GM18520 (cell line): ENCODE measurements at regions not wholly inside any gene's neighbourhood (a gene's known extent, or its start where the extent isn't known, plus 50 kb on each side); places are given as distances from the start of the nearest gene placed in this dataset.

Experiments used
- ATAC-seq: cut with Tn5 transposase; IDR thresholded peaks from one replicate; pipeline ENCODE4 v1.9.1; 2021; ENCODE audit not compliant: unreplicated experiment

GRCh38 chr4:159498446-159499115 lies 395.7 kb downstream of the RAPGEF2 start:
- ATAC-seq, result no peak

DNA sequence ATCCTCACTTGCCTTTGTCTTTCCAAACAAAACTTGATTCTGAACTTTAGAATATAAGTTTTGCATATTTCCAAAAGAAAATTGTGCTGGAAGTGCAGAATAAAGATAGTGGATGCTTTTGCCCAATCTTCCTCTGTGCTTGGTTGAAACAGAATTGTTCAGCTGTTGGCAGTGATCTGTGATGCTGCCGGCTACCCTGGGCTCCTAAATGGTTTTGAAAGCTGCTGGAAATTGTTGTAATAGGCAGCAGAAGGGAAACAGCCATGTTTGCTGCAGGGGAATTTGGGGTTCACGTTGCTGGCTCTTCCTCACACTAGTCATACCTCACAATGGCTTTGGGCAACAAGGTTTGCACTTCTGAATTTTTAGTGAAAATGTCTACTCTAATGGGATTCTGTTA lies 398.0 kb downstream of the RAPGEF2 start:
- ATAC-seq, result no peak

DNA sequence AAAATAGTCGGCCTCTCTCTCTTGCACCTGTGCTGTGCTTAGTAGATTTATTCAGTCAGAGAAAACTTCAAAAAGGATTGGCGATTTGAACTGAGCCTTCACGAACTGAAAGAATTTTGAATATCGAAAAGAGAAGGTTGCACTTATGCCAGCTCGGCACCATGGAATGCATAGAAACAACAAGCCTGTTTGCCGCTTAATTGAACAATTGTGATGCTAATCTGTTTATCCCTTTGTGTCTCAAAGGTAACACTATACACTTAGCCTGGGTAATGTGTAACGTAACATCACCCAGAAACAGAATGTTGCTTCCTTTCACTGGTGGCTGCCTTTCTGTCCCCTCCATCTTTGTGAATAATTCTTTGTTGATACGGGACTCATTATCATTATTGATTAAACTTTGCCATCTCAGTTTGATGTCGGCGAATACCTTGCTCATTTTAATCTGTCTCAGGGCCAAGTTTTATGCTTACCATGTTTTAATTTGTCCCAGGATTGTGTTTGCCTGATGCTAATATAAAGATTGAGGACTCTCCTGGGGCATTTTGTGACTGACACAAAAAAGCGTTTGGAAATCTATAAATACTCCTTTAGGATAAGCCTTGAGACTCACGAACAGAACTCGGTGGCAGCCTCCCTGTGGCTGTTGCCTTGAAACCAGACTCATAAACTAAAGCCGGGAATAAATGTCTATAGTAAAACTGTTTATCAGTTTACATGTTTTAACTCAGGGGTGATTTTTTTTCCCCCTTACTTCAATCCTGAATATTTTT lies 400.5 kb downstream of the RAPGEF2 start:
- ATAC-seq, result no peak

DNA sequence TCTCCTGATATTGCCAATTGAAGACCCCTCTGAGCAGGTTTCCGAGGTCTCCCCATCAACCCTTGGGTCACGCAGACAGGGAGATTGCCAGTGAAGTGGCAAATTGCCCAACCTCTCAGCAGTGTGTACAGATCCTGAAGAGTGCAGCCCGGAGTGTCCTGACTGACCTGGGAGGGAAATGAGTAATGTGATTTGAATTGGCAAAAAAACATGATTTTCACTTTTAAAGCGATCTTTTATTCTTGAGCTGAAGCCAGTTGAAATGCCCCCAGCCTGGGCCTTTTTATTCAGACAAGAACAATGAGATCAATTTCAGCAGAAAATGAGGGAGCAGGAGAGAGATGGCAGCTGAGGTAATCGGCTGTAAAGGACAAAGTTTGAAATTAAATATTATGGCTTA lies 401.8 kb downstream of the RAPGEF2 start:
- ATAC-seq, result no peak

DNA sequence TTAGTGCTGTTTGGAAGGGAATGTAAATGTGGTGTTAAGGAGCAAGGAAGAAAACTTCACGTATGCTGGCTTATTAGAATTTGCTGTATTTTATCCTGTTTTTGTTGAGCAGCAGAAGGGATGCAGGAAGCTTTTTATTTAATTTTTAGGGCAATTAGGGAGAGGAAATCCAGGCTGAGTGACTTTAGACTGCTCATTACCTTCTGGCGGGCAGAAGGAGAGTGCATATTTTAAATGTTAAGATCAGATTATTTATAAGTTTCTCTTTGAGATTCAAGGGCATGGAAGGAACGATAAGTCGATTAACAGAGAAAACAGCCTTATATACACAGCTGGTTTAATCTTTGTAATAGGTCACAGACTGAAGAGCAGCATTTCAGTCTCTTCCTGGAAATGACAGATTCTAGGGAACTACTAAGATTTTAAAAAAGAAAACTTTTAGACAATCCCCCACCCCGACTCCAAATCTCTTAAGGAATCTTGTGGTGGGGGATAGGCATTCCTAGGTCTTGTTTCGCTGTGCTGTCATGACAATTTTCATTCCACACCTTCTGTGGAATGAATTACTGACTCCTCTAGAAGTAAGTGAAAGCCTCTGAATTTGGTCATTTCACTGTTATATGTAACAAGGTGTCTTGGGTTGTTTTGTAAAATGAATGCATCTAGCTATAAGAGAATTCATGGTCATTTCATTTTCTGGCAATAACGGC lies 402.5 kb downstream of the RAPGEF2 start:
- ATAC-seq, result no peak

DNA sequence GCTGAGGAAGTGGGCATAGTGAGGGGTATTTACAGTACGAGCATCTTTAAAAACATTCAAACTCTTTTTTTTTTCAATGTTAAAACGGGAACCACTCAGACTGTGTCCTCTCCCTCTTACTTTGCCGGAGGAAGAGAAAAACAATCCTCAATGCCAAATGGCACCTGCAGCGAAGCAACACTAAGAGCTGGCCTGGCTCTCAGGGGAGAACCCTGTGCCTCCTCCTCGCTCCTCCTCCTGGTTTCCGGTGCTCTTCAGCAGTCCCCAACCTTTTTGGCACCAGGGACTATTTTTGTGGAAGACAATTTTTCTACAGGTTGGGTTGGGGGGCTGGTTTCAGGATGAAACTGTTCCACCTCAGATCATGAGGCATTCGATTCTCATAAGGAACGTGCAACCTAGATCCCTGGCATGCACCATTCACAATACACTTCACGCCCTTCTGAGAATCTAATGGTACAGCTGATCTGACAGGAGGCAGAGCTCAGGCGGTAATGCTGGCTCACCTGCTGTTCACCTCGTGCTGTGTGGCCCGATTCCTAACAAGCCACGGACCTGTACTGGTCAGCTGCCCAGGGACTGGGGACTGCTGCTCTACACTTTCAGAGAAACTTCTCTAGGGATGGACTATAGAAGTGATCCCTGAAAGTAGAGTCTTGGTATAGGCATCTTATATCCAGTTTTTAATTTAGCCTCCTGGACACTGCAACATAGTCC lies 404.1 kb downstream of the RAPGEF2 start:
- no peak for ATAC-seq

- ATAC-seq, result no peak
These were observed 406.1 kb downstream of the RAPGEF2 start for GRCh38 chr4:159508917-159509500.

GRCh38 chr4:159512348-159512747 lies 409.5 kb downstream of the RAPGEF2 start:
- no peak for ATAC-seq

- no peak for ATAC-seq
These were observed 412.6 kb downstream of the RAPGEF2 start for GRCh38 chr4:159515314-159516025.

GRCh38 chr4:159516556-159517140 lies 413.8 kb downstream of the RAPGEF2 start:
- no peak for ATAC-seq

DNA sequence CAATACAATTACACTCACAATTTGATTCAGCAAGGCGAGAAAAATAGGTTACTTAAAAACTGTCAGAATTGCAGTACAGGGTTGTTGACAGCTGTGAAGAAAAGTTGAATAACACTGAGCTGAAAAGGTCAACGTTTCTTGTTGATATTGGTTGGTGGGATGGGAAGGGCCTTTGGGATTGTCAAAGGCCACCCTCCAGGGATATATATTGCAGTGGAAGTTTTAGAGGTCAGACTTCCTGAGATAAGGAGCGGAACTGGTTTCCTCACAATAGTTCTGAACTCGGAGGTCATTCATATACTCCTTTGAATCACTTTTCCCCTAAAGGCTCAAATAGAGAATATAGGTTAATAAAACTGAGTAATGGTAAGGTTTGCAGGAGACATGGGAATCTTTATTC lies 417.2 kb downstream of the RAPGEF2 start:
- ATAC-seq, result no peak

GRCh38 chr4:159526172-159526571 lies 423.3 kb downstream of the RAPGEF2 start:
- no peak for ATAC-seq

- ATAC-seq, result no peak
These were observed 431.8 kb downstream of the RAPGEF2 start for GRCh38 chr4:159534655-159535054.

DNA sequence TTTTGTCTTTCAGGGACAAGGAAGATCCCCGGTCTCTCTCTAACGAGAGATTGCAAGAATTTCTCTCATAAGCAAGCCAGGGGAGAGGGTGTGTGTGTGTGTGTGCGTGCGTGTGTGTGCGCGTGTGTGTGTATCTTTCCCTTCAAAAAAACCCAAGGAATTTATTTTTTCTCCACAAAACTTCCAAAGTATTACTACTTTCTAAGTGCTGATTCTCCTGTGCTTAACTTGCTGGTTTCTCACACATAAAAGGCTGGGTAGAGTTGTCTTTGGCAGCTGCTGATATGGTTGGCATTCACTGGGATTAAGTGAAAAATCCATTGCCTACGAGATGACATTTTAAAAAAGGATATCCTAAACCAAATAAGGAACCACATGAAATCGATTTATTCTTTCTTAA lies 435.7 kb downstream of the RAPGEF2 start:
- ATAC-seq, result no peak

DNA sequence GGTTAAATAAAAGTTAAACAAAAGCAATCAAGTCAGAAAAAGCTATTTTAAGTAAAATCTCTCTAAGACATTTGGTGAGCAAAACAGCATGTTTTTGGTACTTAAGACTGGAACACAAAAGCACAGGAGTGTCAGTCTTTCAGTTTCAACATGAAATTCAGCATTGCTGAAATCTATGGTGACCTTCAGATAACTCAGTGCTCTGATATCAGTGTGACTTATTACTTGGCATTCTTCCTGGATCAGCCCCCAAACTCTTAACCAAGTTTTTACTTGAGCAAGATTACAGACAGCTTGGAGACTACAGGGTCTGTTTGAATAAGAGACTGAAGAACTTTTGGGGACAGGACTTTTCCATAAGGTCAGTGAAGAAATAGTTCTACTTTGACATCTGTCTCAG lies 437.2 kb downstream of the RAPGEF2 start:
- ATAC-seq, result no peak

DNA sequence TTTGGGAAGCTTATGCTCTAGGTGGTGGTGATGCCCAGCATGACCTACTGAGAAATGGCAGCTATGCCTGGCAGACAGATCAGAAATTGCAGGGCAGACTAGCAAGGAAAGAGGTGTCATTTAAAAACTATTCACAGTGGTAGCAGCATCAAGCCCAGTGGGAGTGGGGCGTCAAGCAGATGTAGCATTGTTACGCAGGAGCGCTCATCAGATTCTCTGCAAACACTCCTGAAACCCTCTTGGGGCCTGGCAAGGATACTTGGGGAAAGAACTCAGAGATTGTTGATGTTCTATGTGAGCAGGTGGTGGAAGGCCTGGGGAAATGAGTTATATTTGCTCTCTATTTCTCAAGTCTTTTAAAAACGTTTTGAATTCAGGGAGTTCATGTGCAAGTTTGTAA lies 437.6 kb downstream of the RAPGEF2 start:
- no peak for ATAC-seq

GRCh38 chr4:159541143-159541542 lies 438.3 kb downstream of the RAPGEF2 start:
- no peak for ATAC-seq

GRCh38 chr4:159542296-159542695 lies 439.4 kb downstream of the RAPGEF2 start:
- no peak for ATAC-seq

GRCh38 chr4:159543831-159544230 lies 441.0 kb downstream of the RAPGEF2 start:
- no peak for ATAC-seq

DNA sequence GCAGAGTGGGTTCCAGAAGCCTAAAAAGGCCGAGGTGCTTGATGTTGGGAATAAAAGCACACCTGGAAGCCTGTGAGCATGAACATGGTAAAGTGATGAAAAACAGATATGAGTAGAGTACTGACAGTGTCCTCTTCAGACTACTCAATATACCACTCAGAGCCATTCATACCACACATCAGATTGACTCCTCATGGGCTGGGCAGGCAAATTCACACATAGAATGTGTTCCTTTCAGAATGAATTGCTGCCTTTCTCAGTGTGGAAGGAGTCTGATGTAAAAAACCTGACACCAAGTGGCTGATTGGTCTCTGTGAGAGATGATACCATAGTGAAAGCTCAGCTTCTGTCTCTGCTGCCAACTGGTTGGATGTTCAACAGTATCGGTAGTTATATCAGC lies 442.7 kb downstream of the RAPGEF2 start:
- peak; percentile 83 for ATAC-seq
